Cerebellar cortex (tissue), 1 donor: ENCODE measurements at regions not wholly inside any gene's neighbourhood (a gene's known extent, or its start where the extent isn't known, plus 50 kb on each side); places are given as distances from the start of the nearest gene placed in this dataset.

Source experiments
- DNase-seq: peaks from one replicate; pipeline ENCODE4 v3.0.0-alpha.2; 2015; ENCODE audit warnings: low spot score

GRCh38 chr3:9301091-9301490 lies 51.6 kb upstream of the SRGAP3 start:
- DNase-seq, result peak; percentile 9

GRCh38 chr3:9301798-9302197 lies 52.4 kb upstream of the SRGAP3 start:
- DNase-seq, result peak; percentile 21

- DNase-seq, result peak; percentile 94
Measured at GRCh38 chr3:9302425-9303181, 53.2 kb upstream of the SRGAP3 start.

GRCh38 chr3:9308298-9308990 lies 54.4 kb upstream of the THUMPD3 start:
- no peak for DNase-seq

- DNase-seq, result no peak
Measured at GRCh38 chr3:9310043-9310442, 52.8 kb upstream of the THUMPD3 start.

GRCh38 chr3:9311228-9311627 lies 51.6 kb upstream of the THUMPD3 start:
- DNase-seq, result no peak
